Fibroblast of skin of scalp (primary cell): ENCODE measurements at regions not wholly inside any gene's neighbourhood (a gene's known extent, or its start where the extent isn't known, plus 50 kb on each side); places are given as distances from the start of the nearest gene placed in this dataset.
A peak's percentile ranks its signal among the peaks of the same experiment; 100 is the strongest.

Experiments used
- DNase-seq: peaks from one replicate; pipeline ENCODE4 v3.0.0-alpha.2; 2013

- peak; percentile 82 for DNase-seq
These were observed 109.1 kb upstream of the TNS3 start for GRCh38 chr7:47690902-47691558.

- DNase-seq, result no peak
These were observed 107.6 kb upstream of the TNS3 start for GRCh38 chr7:47689558-47689957.

GRCh38 chr7:47688311-47689100, 106.6 kb upstream of the TNS3 start:
- DNase-seq, result no peak

- no peak for DNase-seq
These were observed 103.9 kb upstream of the TNS3 start for GRCh38 chr7:47685712-47686376.

- DNase-seq, result no peak
These were observed 103.2 kb upstream of the TNS3 start for GRCh38 chr7:47685151-47685550.

- no peak for DNase-seq
These were observed 102.8 kb upstream of the TNS3 start for GRCh38 chr7:47684728-47685127.

- DNase-seq, result no peak
These were observed 101.6 kb upstream of the TNS3 start for GRCh38 chr7:47683485-47683898.

- no peak for DNase-seq
These were observed 101.0 kb upstream of the TNS3 start for GRCh38 chr7:47682874-47683273.

GRCh38 chr7:47681249-47681810, 99.4 kb upstream of the TNS3 start:
- no peak for DNase-seq

GRCh38 chr7:47678641-47679380, 96.9 kb upstream of the TNS3 start:
- no peak for DNase-seq

GRCh38 chr7:47677664-47678063, 95.8 kb upstream of the TNS3 start:
- peak; percentile 13 for DNase-seq

- DNase-seq, result no peak
These were observed 95.2 kb upstream of the TNS3 start for GRCh38 chr7:47677093-47677492.

GRCh38 chr7:47672977-47673381, 91.1 kb upstream of the TNS3 start:
- DNase-seq, result no peak

- no peak for DNase-seq
These were observed 90.4 kb upstream of the TNS3 start for GRCh38 chr7:47672271-47672791.

GRCh38 chr7:47671358-47671757, 89.4 kb upstream of the TNS3 start:
- no peak for DNase-seq

GRCh38 chr7:47670729-47671128, 88.8 kb upstream of the TNS3 start:
- no peak for DNase-seq

GRCh38 chr7:47669901-47670384, 88.0 kb upstream of the TNS3 start:
- DNase-seq, result peak; percentile 80

- peak; percentile 92 for DNase-seq
These were observed 87.4 kb upstream of the TNS3 start for GRCh38 chr7:47669178-47669891.

GRCh38 chr7:47666164-47666862, 84.4 kb upstream of the TNS3 start:
- peak; percentile 59 for DNase-seq

- no peak for DNase-seq
These were observed 82.8 kb upstream of the TNS3 start for GRCh38 chr7:47664650-47665195.

GRCh38 chr7:47663851-47664250, 81.9 kb upstream of the TNS3 start:
- DNase-seq, result no peak
